HepG2 (cell line): ENCODE measurements at regions not wholly inside any gene's neighbourhood (a gene's known extent, or its start where the extent isn't known, plus 50 kb on each side); places are given as distances from the start of the nearest gene placed in this dataset.

Source experiments
- CAMTA2 ChIP-seq: sonication (generic); formaldehyde crosslinking; IDR thresholded peaks from 2 replicates; pipeline ENCODE4 v1.4.0; 2020; ENCODE audit warnings: mild to moderate bottlenecking, missing genetic modification reagents, borderline replicate concordance
- DNMT3B ChIP-seq: conservative IDR thresholded peaks from 2 replicates; pipeline ENCODE4 v1.6.1; 2016; ENCODE audit warnings: missing biosample characterization, control low read depth
- ELF3 ChIP-seq: IDR thresholded peaks from 2 replicates; pipeline ENCODE4 v1.6.1; 2016; ENCODE audit warnings: missing genetic modification reagents, missing compliant biosample characterization
- FOXK1 ChIP-seq: sonication (generic); formaldehyde crosslinking; IDR thresholded peaks from 2 replicates; pipeline ENCODE4 v1.4.0; 2020; ENCODE audit warnings: low read depth, missing genetic modification reagents, borderline replicate concordance
- HNF4G ChIP-seq, 2 experiments: sonication (generic) in 1 of 2; formaldehyde crosslinking in 1 of 2; IDR thresholded peaks; 2 replicates each; pipeline versions ENCODE4 v1.4.0 to v1.6.1; 2011 to 2020; ENCODE audit warnings: borderline replicate concordance in 2 of 2, low read depth in 2 of 2, mild to moderate bottlenecking in 2 of 2, low read length in 1 of 2, missing genetic modification reagents in 1 of 2, moderate library complexity in 1 of 2
- IKZF1 ChIP-seq: fragments of 450-650 bp; IDR thresholded peaks from 2 replicates; pipeline ENCODE4 v1.7.1; 2016
- MEF2D ChIP-seq: sonication (generic); formaldehyde crosslinking; IDR thresholded peaks from 2 replicates; pipeline ENCODE4 v1.5.1; 2020; ENCODE audit warnings: mild to moderate bottlenecking, missing genetic modification reagents
- MIER2 ChIP-seq: IDR thresholded peaks from 2 replicates; pipeline ENCODE4 v1.6.1; 2016; ENCODE audit warnings: missing biosample characterization, missing genetic modification reagents
- MTF2 ChIP-seq: sonication (generic); formaldehyde crosslinking; IDR thresholded peaks from 2 replicates; pipeline ENCODE4 v1.5.0; 2020; ENCODE audit warnings: missing genetic modification reagents, borderline replicate concordance
- SALL1 ChIP-seq: sonication (generic); formaldehyde crosslinking; IDR thresholded peaks from 2 replicates; pipeline ENCODE4 v1.8.0; 2022; ENCODE audit warnings: mild to moderate bottlenecking, missing genetic modification reagents
- SNAI1 ChIP-seq: sonication (generic); formaldehyde crosslinking; IDR thresholded peaks from 2 replicates; pipeline ENCODE4 v1.5.0; 2020; ENCODE audit warnings: mild to moderate bottlenecking, missing genetic modification reagents, borderline replicate concordance
- TBP ChIP-seq: sonication (generic); formaldehyde crosslinking; IDR thresholded peaks from 2 replicates; pipeline ENCODE4 v1.5.0; 2020; ENCODE audit warnings: missing genetic modification reagents
- WIZ ChIP-seq: sonication (generic); formaldehyde crosslinking; IDR thresholded peaks from 2 replicates; pipeline ENCODE4 v1.5.1; 2020; ENCODE audit warnings: mild to moderate bottlenecking, missing genetic modification reagents
- ZNF326 ChIP-seq: sonication (generic); formaldehyde crosslinking; IDR thresholded peaks from 2 replicates; pipeline ENCODE4 v1.4.0; 2020; ENCODE audit warnings: missing genetic modification reagents, borderline replicate concordance
- ZNF761 ChIP-seq: sonication (generic); formaldehyde crosslinking; conservative IDR thresholded peaks from 2 replicates; pipeline ENCODE4 v1.4.0; 2020; ENCODE audit warnings: mild to moderate bottlenecking, missing genetic modification reagents
- ZNF776 ChIP-seq: sonication (generic); formaldehyde crosslinking; IDR thresholded peaks from 2 replicates; pipeline ENCODE4 v1.4.0; 2020; ENCODE audit warnings: mild to moderate bottlenecking, missing genetic modification reagents
- TF ChIP-seq, protein P1 (sequence below): sonication (generic); formaldehyde crosslinking; IDR thresholded peaks from 2 replicates; pipeline ENCODE4 v1.4.0; 2020; ENCODE audit warnings: missing genetic modification reagents, borderline replicate concordance
- TF ChIP-seq, protein P2 (sequence below): sonication (generic); formaldehyde crosslinking; IDR thresholded peaks from 2 replicates; pipeline ENCODE4 v1.5.0; 2020; ENCODE audit warnings: missing genetic modification reagents

DNA sequence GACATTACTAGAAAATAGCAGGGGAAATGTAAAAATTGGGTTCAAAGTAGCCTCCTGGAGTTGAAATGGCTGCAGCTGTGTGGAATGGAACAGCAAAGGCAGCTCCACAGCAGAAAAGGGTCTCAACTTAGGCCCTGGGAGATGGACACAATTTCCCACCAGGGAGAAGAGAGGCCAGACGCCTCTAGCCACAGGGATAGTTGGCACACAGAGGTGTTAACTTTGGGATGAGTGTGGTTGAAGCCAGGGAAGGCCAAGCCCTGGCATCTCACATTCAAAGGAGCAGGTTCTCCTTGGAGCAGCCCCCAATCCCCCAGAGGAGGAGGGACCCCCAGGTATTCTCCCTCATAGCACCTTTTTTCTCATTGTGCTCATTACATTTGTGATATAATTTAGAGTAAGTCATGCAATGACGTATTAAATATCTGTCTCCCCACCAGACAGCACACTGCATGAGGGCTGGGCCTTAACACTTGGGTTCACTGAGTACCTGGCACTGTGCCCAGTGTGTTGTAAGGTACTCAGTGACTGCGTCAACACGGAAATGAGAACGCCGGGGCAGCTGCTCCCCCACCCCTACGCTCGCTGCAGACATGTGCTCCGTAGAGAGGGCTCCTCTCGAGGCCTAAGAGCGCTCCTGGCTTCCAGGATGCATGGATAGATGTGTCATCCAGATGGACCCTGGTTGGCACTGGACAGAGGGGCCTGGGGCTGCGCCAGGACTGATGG is 76.0 kb upstream of the CD93 start (continued):
- TF ChIP-seq, protein P1, sequence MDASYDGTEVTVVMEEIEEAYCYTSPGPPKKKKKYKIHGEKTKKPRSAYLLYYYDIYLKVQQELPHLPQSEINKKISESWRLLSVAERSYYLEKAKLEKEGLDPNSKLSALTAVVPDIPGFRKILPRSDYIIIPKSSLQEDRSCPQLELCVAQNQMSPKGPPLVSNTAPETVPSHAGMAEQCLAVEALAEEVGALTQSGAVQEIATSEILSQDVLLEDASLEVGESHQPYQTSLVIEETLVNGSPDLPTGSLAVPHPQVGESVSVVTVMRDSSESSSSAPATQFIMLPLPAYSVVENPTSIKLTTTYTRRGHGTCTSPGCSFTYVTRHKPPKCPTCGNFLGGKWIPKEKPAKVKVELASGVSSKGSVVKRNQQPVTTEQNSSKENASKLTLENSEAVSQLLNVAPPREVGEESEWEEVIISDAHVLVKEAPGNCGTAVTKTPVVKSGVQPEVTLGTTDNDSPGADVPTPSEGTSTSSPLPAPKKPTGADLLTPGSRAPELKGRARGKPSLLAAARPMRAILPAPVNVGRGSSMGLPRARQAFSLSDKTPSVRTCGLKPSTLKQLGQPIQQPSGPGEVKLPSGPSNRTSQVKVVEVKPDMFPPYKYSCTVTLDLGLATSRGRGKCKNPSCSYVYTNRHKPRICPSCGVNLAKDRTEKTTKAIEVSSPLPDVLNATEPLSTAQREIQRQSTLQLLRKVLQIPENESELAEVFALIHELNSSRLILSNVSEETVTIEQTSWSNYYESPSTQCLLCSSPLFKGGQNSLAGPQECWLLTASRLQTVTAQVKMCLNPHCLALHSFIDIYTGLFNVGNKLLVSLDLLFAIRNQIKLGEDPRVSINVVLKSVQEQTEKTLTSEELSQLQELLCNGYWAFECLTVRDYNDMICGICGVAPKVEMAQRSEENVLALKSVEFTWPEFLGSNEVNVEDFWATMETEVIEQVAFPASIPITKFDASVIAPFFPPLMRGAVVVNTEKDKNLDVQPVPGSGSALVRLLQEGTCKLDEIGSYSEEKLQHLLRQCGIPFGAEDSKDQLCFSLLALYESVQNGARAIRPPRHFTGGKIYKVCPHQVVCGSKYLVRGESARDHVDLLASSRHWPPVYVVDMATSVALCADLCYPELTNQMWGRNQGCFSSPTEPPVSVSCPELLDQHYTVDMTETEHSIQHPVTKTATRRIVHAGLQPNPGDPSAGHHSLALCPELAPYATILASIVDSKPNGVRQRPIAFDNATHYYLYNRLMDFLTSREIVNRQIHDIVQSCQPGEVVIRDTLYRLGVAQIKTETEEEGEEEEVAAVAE: peak; percentile 83
- TF ChIP-seq SNAI1: no peak
- peak; percentile 96 for TF ChIP-seq ELF3 (CRISPR knock-in tag)
- TF ChIP-seq ZNF761: no peak
- no peak for TF ChIP-seq MIER2 (CRISPR knock-in tag)
- TF ChIP-seq, protein P2, sequence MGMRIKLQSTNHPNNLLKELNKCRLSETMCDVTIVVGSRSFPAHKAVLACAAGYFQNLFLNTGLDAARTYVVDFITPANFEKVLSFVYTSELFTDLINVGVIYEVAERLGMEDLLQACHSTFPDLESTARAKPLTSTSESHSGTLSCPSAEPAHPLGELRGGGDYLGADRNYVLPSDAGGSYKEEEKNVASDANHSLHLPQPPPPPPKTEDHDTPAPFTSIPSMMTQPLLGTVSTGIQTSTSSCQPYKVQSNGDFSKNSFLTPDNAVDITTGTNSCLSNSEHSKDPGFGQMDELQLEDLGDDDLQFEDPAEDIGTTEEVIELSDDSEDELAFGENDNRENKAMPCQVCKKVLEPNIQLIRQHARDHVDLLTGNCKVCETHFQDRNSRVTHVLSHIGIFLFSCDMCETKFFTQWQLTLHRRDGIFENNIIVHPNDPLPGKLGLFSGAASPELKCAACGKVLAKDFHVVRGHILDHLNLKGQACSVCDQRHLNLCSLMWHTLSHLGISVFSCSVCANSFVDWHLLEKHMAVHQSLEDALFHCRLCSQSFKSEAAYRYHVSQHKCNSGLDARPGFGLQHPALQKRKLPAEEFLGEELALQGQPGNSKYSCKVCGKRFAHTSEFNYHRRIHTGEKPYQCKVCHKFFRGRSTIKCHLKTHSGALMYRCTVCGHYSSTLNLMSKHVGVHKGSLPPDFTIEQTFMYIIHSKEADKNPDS (CRISPR knock-in tag): no peak
- TF ChIP-seq IKZF1: no peak
- TF ChIP-seq DNMT3B (CRISPR knock-in tag): peak; percentile 79
- 0 out of 2 replicates have a peak, but pooled peaks have one; percentile 39 for TF ChIP-seq ZNF776 (CRISPR knock-in tag)
- 0 out of 2 replicates have a peak, but pooled peaks have one; percentile 40 for TF ChIP-seq MEF2D (CRISPR knock-in tag)
- peak; percentile 49; the same call in 1 of the 2 replicates for TF ChIP-seq FOXK1 (CRISPR knock-in tag)
- no peak for TF ChIP-seq WIZ (CRISPR knock-in tag)
- no peak for TF ChIP-seq ZNF326 (CRISPR knock-in tag)
- TF ChIP-seq MTF2 (CRISPR knock-in tag): no peak
- no peak for TF ChIP-seq CAMTA2 (CRISPR knock-in tag)
- no peak for TF ChIP-seq TBP (CRISPR knock-in tag)
- peak; percentile 68 for TF ChIP-seq SALL1 (CRISPR knock-in tag)
- TF ChIP-seq HNF4G (IDR thresholded peaks at IDR 0.05; ENCODE audit: borderline replicate concordance, low read depth, low read length): no peak
- TF ChIP-seq HNF4G (CRISPR knock-in tag; IDR thresholded peaks at IDR 0.05; ENCODE audit: borderline replicate concordance, low read depth): no peak
